ENCODE measurements at regions not wholly inside any gene's neighbourhood (a gene's known extent, or its start where the extent isn't known, plus 50 kb on each side); places are given as distances from the start of the nearest gene placed in this dataset.

- Histone ChIP-seq H3K9me3 (ENCODE audit: insufficient read depth, low read length, severe bottlenecking) (no peaks in the 10 kb centered on the region), H3K4me1 (ENCODE audit: insufficient read depth, low read length) (no peaks in the 10 kb centered on the region), H3K79me2 (ENCODE audit: insufficient read depth, low read length) (no peaks in the 10 kb centered on the region), H3K27me3 (ENCODE audit: insufficient read depth, low read length, poor library complexity) (no peaks in the 10 kb centered on the region), H2AFZ (ENCODE audit: low read depth, low read length) (no peak overlapping the region), H3K36me3 (ENCODE audit: insufficient read depth, low read length) (no peaks in the 10 kb centered on the region), H3K9ac (ENCODE audit: low read depth, low read length) (no peak overlapping the region), H3K4me3 (ENCODE audit: low read depth in 1 of 2, low read length in 2 of 2) (no peak overlapping the region), H3K27ac (ENCODE audit: low read length) (no peak overlapping the region), H4K20me1 (ENCODE audit: insufficient read depth, low read length) (no peaks in the 10 kb centered on the region), H3K4me2 (ENCODE audit: insufficient read depth, low read length) (no peak overlapping the region)
- DNase-seq (no peak), ATAC-seq (ENCODE audit: insufficient read depth, low read depth) (no peak)
- TF ChIP-seq CTCF (IDR thresholded peaks at IDR 0.05; ENCODE audit: borderline replicate concordance, extremely low read depth, low read length, poor library complexity, severe bottlenecking) (no peak), EZH2 (IDR thresholded peaks at IDR 0.05; ENCODE audit: borderline replicate concordance, low read depth, low read length, severe bottlenecking) (no peak)
Observed at GRCh38 chr2:63734510-63734909, 107.2 kb upstream of the UGP2 start.

- Histone ChIP-seq H3K4me3 (ENCODE audit: low read depth in 1 of 2, low read length in 2 of 2) (no peak overlapping the region), H3K27me3 (ENCODE audit: insufficient read depth, low read length, poor library complexity) (no peaks in the 10 kb centered on the region), H3K9me3 (ENCODE audit: insufficient read depth, low read length, severe bottlenecking) (no peaks in the 10 kb centered on the region), H2AFZ (ENCODE audit: low read depth, low read length) (no peak overlapping the region), H3K4me1 (ENCODE audit: insufficient read depth, low read length) (no peaks in the 10 kb centered on the region), H4K20me1 (ENCODE audit: insufficient read depth, low read length) (no peaks in the 10 kb centered on the region), H3K4me2 (ENCODE audit: insufficient read depth, low read length) (no peak overlapping the region), H3K27ac (ENCODE audit: low read length) (no peak overlapping the region), H3K36me3 (ENCODE audit: insufficient read depth, low read length) (no peaks in the 10 kb centered on the region), H3K9ac (ENCODE audit: low read depth, low read length) (no peak overlapping the region), H3K79me2 (ENCODE audit: insufficient read depth, low read length) (no peaks in the 10 kb centered on the region)
- ATAC-seq (ENCODE audit: insufficient read depth, low read depth) (no peak), DNase-seq (no peak)
- no peak for TF ChIP-seq EZH2 (IDR thresholded peaks at IDR 0.05; ENCODE audit: borderline replicate concordance, low read depth, low read length, severe bottlenecking)
- no peak for TF ChIP-seq CTCF (IDR thresholded peaks at IDR 0.05; ENCODE audit: borderline replicate concordance, extremely low read depth, low read length, poor library complexity, severe bottlenecking)
Observed at GRCh38 chr2:63735263-63735662, 106.4 kb upstream of the UGP2 start.

GRCh38 chr2:63735931-63736330 lies 105.8 kb upstream of the UGP2 start:
- TF ChIP-seq EZH2 (IDR thresholded peaks at IDR 0.05; ENCODE audit: borderline replicate concordance, low read depth, low read length, severe bottlenecking) (no peak), CTCF (IDR thresholded peaks at IDR 0.05; ENCODE audit: borderline replicate concordance, extremely low read depth, low read length, poor library complexity, severe bottlenecking) (no peak)
- H3K4me3 ChIP-seq (ENCODE audit: low read depth in 1 of 2, low read length in 2 of 2) = no peak overlapping the region
- DNase-seq = no peak

GRCh38 chr2:63736354-63736753 lies 105.3 kb upstream of the UGP2 start:
- Histone ChIP-seq H3K9me3 (ENCODE audit: insufficient read depth, low read length, severe bottlenecking) (no peaks in the 10 kb centered on the region), H4K20me1 (ENCODE audit: insufficient read depth, low read length) (no peaks in the 10 kb centered on the region), H3K27me3 (ENCODE audit: insufficient read depth, low read length, poor library complexity) (no peaks in the 10 kb centered on the region), H3K4me2 (ENCODE audit: insufficient read depth, low read length) (no peak overlapping the region), H3K36me3 (ENCODE audit: insufficient read depth, low read length) (no peaks in the 10 kb centered on the region), H3K79me2 (ENCODE audit: insufficient read depth, low read length) (no peaks in the 10 kb centered on the region), H3K27ac (ENCODE audit: low read length) (no peak overlapping the region), H3K4me3 (ENCODE audit: low read depth in 1 of 2, low read length in 2 of 2) (no peak overlapping the region), H3K9ac (ENCODE audit: low read depth, low read length) (no peak overlapping the region), H3K4me1 (ENCODE audit: insufficient read depth, low read length) (no peaks in the 10 kb centered on the region), H2AFZ (ENCODE audit: low read depth, low read length) (no peak overlapping the region)
- ATAC-seq (ENCODE audit: insufficient read depth, low read depth) (no peak), DNase-seq (no peak)
- TF ChIP-seq CTCF (IDR thresholded peaks at IDR 0.05; ENCODE audit: borderline replicate concordance, extremely low read depth, low read length, poor library complexity, severe bottlenecking) (no peak), EZH2 (IDR thresholded peaks at IDR 0.05; ENCODE audit: borderline replicate concordance, low read depth, low read length, severe bottlenecking) (no peak)

More at GRCh38 chr2:63735931-63736330, 105.8 kb upstream of the UGP2 start:
- H3K9me3 ChIP-seq (ENCODE audit: insufficient read depth, low read length, severe bottlenecking) = no peaks in the 10 kb centered on the region
- H3K4me2 ChIP-seq (ENCODE audit: insufficient read depth, low read length) = no peak overlapping the region
- H4K20me1 ChIP-seq (ENCODE audit: insufficient read depth, low read length) = no peaks in the 10 kb centered on the region
- H3K4me1 ChIP-seq (ENCODE audit: insufficient read depth, low read length) = no peaks in the 10 kb centered on the region
- H3K27me3 ChIP-seq (ENCODE audit: insufficient read depth, low read length, poor library complexity) = no peaks in the 10 kb centered on the region
- H3K27ac ChIP-seq (ENCODE audit: low read length) = no peak overlapping the region
- H3K79me2 ChIP-seq (ENCODE audit: insufficient read depth, low read length) = no peaks in the 10 kb centered on the region
- no peaks in the 10 kb centered on the region for H3K36me3 ChIP-seq (ENCODE audit: insufficient read depth, low read length)
- H2AFZ ChIP-seq (ENCODE audit: low read depth, low read length) = no peak overlapping the region
- no peak for ATAC-seq (ENCODE audit: insufficient read depth, low read depth)
- no peak overlapping the region for H3K9ac ChIP-seq (ENCODE audit: low read depth, low read length)
